ENCODE measurements at regions not wholly inside any gene's neighbourhood (a gene's known extent, or its start where the extent isn't known, plus 50 kb on each side); places are given as distances from the start of the nearest gene placed in this dataset.
A peak's percentile ranks its signal among the peaks of the same experiment; 100 is the strongest.

DNA sequence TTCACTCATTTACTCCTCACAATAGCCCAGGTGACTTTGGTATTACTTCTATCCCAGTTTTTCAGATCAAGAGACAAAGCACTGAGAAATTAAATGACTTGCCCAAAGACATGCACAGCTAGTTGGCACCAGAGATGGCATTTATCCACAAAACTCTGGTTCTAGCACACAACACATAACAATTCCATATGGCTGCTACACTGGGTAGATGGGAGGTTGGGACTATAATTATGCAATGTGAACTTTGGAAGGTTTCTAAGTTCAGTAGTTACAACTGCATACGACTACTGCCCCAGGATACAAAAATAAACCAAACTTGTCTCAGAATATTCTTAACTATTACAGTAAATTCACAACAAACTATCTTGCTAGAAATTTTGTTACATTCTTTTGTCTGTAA lies 54.2 kb upstream of the MLIP start:
- no peak for DNase-seq (ENCODE audit: low read depth, low spot score)

DNA sequence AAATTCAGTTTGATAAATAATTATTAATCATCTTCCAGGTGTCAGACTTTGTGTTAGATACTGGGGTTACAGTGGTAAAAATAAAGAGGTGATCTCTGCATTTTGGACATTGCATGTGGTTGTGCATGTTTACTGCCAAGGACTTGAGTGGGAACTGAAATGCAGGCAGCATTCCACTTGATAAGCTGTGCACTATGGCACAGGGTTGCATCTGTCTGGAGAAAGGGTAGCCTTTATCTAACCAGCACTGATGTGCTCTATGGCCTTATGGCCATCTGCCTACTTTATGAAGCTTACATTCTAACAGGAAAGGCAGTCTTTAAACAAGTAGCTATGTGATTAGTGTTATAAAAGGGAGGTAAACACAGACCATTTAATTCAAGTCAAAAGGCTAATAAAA lies 53.0 kb upstream of the MLIP start:
- no peak for DNase-seq (ENCODE audit: low read depth, low spot score)

DNA sequence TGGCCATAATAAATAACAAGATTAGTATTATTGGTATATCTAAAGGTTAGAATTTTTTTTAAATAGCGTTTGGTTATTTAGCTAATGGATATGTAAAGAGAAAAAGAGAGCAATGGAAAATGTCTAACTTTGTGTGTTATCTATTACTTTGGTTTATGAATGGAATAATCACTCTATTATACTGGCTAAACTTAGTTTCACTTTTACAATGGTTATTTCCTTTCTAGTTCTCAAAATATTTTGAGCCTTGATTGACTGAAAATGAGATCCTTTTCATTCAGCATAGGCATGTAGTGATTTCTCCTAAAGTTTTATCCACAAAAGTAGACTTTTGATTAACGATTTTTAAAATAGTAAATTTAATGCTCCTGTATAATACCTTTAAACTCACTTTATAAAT lies 51.6 kb upstream of the MLIP start:
- no peak for DNase-seq (ENCODE audit: low read depth, low spot score)

DNA sequence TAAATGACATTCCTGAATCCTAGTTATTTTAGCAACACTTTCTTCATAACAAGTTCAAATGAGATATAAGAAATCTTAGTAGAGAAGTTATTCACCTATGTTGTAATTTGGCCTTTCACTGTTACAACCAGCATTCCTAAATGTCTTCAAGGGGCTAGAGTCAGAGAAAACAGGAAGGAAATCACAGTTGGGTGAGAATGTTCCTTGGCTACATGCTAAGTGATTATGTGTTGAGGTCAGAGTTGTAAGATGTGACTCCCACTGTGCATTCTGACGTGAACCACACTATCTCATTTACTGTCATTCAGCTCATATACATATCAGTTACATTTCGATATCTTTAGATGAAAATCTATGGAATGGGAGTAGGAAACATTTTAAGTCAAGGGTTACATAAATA lies 51.0 kb upstream of the MLIP start:
- DNase-seq (ENCODE audit: low read depth, low spot score), result peak; percentile 40
